ENCODE measurements at regions not wholly inside any gene's neighbourhood (a gene's known extent, or its start where the extent isn't known, plus 50 kb on each side); places are given as distances from the start of the nearest gene placed in this dataset.

DNA sequence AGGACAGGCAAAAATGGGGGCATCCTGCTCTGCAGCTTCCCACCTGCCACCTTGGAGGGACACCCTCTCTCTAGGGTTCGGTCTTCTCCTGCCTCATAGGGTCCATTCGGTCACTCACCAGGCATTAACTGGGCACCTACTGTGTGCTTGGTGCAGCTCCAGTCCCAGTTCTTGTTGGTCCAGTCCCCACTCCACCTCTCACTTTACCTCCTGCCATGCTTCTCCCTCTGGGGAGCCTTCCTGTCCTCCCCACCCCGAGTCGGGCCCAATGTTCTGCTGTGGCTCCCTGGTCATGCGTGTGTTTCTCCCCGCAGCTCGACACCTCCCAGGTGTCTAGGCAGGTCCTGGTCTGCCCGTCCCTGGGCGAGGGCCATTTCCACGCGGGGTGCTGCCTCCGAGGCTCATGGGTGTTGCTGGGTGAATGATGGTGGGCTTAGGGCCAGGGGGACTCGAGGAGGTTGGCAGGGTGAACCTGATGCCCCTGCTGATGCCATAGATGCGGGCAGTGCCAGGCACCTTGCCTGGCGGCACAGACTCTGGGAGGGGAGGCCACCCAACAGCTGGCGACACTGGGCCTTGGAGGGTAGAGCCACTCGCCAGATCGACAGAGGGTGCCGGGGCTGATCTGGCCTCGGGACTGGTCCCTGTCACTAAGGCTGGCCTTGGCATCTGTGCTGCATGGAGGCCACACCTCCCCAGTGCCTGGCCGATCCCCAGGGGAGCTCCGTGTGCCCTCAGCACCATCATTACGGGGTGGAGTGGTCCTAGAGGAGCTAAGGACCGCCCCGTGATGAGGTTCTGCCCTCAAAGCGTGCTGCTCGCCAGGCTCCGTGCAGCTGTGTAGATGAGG is 66.0 kb upstream of the RNU6ATAC start:
- H3K4me3 ChIP-seq (ENCODE audit: low read length) = no peak overlapping the region
- peaks cover 9% of the 10 kb centered on the region for H3K4me1 ChIP-seq (ENCODE audit: control insufficient read depth, insufficient read depth, low read length)
- no peak overlapping the region for H3K9ac ChIP-seq (ENCODE audit: low read depth, low read length)
- peaks cover 67% of the 10 kb centered on the region for H3K27me3 ChIP-seq (ENCODE audit: control insufficient read depth, insufficient read depth, low read length)
- no peak overlapping the region for H3K4me2 ChIP-seq (ENCODE audit: low read length)
- H3K36me3 ChIP-seq (ENCODE audit: insufficient read depth, low read length) = no peaks in the 10 kb centered on the region
- no peaks in the 10 kb centered on the region for H3K9me3 ChIP-seq (replicated peaks; ENCODE audit: low read length)

DNA sequence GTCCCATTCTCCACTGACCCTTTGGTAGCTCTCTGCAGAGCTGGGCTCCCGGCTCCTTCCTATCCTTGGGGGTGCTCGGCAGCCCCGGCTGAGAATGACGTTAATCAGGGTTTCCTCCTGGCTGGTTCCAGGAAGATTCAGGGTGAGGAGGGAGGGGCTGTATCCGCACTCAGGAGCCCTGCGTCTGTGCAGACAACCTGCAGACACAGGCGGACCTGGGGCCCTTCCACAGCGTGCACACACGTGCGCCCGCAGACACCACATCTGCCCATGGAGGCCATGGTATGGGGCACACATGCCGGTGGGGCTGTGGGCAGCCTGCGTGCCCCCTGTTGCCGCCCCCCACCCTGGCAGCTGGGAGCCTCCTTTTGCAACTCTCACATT is 66.6 kb upstream of the RNU6ATAC start:
- Histone ChIP-seq H3K27me3 (ENCODE audit: control insufficient read depth, insufficient read depth, low read length) (peaks cover 61% of the 10 kb centered on the region), H3K4me1 (ENCODE audit: control insufficient read depth, insufficient read depth, low read length) (peaks cover 12% of the 10 kb centered on the region), H3K9ac (ENCODE audit: low read depth, low read length) (no peak overlapping the region), H3K4me3 (ENCODE audit: low read length) (no peak overlapping the region), H3K9me3 (replicated peaks; ENCODE audit: low read length) (no peaks in the 10 kb centered on the region), H3K36me3 (ENCODE audit: insufficient read depth, low read length) (no peaks in the 10 kb centered on the region), H3K4me2 (ENCODE audit: low read length) (peak overlapping the region; percentile 55)

DNA sequence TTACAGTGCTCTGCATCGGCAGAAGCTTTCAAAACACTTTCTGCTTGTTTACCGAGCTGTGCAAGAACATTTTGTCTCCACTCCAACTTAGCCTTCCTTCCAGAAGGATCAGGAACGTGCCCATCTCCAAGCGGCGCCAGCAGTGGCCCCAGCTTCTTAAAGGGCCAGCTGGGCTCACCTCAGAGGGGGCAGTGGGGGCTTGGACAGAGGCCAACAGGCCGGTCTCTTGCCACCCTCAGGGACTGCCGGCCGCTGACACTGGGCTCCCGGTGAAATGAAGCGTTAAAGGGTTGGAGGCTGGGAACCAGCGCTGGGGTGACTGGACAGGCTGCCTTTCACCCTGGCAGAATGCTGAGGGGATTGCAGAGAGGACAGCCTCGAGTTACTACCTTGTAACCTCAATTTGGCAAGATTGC is 67.0 kb upstream of the RNU6ATAC start:
- Histone ChIP-seq H3K9ac (ENCODE audit: low read depth, low read length) (no peak overlapping the region), H3K4me1 (ENCODE audit: control insufficient read depth, insufficient read depth, low read length) (peaks cover 16% of the 10 kb centered on the region), H3K27me3 (ENCODE audit: control insufficient read depth, insufficient read depth, low read length) (peaks cover 60% of the 10 kb centered on the region)

DNA sequence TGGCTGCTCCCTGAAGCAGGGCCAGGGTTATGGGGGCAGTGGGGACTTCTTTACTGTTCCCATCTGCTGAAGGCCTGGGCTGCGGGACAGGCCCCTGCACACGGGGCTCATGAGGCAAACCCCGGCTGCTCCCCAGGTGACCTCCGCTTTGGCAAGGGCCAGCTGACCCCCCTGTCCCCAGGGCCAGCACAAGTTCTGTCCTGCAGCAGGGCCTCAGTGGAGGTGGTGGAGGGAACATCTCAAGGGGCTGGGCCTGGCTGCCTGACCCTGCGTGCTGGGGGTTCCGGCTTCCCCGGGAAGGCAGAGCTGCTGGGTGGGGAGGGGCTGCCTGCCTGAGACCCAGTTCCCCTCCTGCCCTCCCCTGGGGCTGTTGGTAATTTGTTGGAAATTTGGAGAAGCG is 67.4 kb upstream of the RNU6ATAC start:
- Histone ChIP-seq H3K9me3 (replicated peaks; ENCODE audit: low read length) (no peaks in the 10 kb centered on the region), H3K4me2 (ENCODE audit: low read length) (no peak overlapping the region), H3K4me1 (ENCODE audit: control insufficient read depth, insufficient read depth, low read length) (peaks cover 20% of the 10 kb centered on the region), H3K36me3 (ENCODE audit: insufficient read depth, low read length) (no peaks in the 10 kb centered on the region), H3K4me3 (ENCODE audit: low read length) (no peak overlapping the region), H3K9ac (ENCODE audit: low read depth, low read length) (no peak overlapping the region), H3K27me3 (ENCODE audit: control insufficient read depth, insufficient read depth, low read length) (peaks cover 56% of the 10 kb centered on the region)

More for the DNA sequence above, 67.0 kb upstream of the RNU6ATAC start:
- Histone ChIP-seq H3K4me2 (ENCODE audit: low read length) (peak overlapping the region; percentile 55), H3K36me3 (ENCODE audit: insufficient read depth, low read length) (no peaks in the 10 kb centered on the region), H3K9me3 (replicated peaks; ENCODE audit: low read length) (no peaks in the 10 kb centered on the region), H3K4me3 (ENCODE audit: low read length) (no peak overlapping the region)

DNA sequence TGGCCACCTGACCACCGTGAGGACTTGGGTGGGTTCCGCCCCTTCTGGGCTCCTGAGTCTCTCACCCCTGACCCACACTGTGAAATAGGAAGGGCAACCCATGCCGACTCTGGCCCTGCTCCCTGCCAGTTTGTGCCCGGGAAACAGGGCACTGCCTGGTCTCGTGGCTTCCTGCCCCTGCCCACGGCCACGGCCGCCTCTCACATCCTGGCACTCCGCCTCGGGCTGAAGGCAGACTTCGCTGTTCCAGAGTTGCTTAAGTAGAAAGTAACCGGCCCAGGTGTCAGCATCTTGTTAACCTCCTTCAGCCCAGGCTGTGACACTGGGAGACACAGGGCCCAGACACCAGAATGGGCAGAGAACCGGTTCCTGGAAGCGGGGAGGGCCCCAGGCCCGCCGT is 68.7 kb upstream of the RNU6ATAC start:
- H3K9me3 ChIP-seq (replicated peaks; ENCODE audit: low read length) = no peaks in the 10 kb centered on the region
- peaks cover 52% of the 10 kb centered on the region for H3K27me3 ChIP-seq (ENCODE audit: control insufficient read depth, insufficient read depth, low read length)
- no peaks in the 10 kb centered on the region for H3K36me3 ChIP-seq (ENCODE audit: insufficient read depth, low read length)
- H3K9ac ChIP-seq (ENCODE audit: low read depth, low read length) = no peak overlapping the region
- H3K4me3 ChIP-seq (ENCODE audit: low read length) = no peak overlapping the region
- peaks cover 22% of the 10 kb centered on the region for H3K4me1 ChIP-seq (ENCODE audit: control insufficient read depth, insufficient read depth, low read length)
- H3K4me2 ChIP-seq (ENCODE audit: low read length) = no peak overlapping the region

DNA sequence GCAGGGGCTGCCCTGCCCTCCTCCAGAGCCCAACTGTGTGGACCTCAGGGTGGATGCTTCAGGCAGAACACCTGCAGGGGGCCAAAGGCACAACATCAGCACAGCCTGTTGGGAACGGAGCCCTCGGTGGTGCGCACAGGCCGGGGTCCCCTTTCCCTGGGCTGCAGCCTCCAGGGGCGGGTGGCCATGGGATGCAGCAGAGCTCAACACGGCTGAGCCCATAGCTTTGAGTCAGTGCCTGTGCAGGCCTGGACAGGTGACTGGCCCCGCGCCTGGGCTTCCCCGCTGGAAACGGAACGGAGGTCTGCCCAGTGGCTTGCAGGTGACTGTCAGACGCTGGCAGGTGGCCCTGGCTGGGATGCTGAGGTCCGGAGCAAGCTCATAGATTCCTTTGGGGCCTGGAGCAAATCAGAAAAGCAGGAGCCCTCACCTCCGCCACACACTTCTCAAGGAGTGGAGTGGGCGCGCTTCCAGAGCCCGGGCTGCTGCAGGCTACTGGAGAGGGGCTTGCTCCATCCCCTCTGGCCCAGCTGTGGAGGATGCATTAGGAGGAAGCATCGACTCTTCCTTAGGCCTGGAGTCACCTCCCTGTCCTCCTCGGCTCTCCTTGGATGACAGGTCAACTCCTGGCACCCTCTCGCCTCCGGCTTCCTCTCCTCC is 69.8 kb upstream of the RNU6ATAC start:
- Histone ChIP-seq H3K9ac (ENCODE audit: low read depth, low read length) (no peak overlapping the region), H3K9me3 (replicated peaks; ENCODE audit: low read length) (no peaks in the 10 kb centered on the region), H3K4me2 (ENCODE audit: low read length) (no peak overlapping the region), H3K27me3 (ENCODE audit: control insufficient read depth, insufficient read depth, low read length) (peaks cover 52% of the 10 kb centered on the region), H3K36me3 (ENCODE audit: insufficient read depth, low read length) (no peaks in the 10 kb centered on the region), H3K4me3 (ENCODE audit: low read length) (no peak overlapping the region), H3K4me1 (ENCODE audit: control insufficient read depth, insufficient read depth, low read length) (peaks cover 22% of the 10 kb centered on the region)

DNA sequence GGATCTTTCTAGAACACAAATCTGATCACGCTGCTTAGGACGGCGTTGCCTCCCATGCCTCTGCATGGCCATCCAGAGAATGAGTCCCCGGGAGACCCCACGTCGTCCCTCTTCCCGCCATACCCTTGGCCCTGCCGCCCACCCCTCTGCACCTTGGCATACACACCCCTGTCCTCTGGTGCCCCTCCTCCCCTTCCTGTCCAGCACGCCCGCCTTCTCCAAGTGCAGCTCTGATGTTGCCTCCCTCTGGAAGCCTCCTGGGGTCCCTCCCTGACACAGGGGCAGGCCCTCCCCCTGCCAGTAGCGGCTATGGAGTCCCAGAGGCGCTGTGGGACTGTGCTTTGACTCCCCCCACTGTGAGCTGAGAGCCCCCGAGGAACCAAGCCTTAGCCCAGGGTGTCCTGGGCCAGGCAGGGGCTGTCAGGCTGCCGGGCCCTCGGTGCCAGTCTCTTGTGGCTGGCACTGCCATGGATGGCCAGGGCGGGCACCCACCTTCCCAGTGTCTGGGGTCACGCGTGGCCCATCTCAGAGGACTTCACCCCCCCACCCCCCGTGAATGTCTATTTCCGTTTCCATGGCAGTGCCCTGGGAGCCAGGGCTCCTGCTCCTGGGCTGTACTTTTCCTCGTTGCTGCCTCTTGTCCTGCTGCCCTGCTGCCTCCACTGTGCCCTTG is 70.5 kb upstream of the RNU6ATAC start:
- Histone ChIP-seq H3K4me1 (ENCODE audit: control insufficient read depth, insufficient read depth, low read length) (peaks cover 22% of the 10 kb centered on the region), H3K36me3 (ENCODE audit: insufficient read depth, low read length) (no peaks in the 10 kb centered on the region), H3K4me3 (ENCODE audit: low read length) (no peak overlapping the region), H3K9ac (ENCODE audit: low read depth, low read length) (no peak overlapping the region), H3K4me2 (ENCODE audit: low read length) (no peak overlapping the region), H3K27me3 (ENCODE audit: control insufficient read depth, insufficient read depth, low read length) (peaks cover 49% of the 10 kb centered on the region), H3K9me3 (replicated peaks; ENCODE audit: low read length) (no peaks in the 10 kb centered on the region)

DNA sequence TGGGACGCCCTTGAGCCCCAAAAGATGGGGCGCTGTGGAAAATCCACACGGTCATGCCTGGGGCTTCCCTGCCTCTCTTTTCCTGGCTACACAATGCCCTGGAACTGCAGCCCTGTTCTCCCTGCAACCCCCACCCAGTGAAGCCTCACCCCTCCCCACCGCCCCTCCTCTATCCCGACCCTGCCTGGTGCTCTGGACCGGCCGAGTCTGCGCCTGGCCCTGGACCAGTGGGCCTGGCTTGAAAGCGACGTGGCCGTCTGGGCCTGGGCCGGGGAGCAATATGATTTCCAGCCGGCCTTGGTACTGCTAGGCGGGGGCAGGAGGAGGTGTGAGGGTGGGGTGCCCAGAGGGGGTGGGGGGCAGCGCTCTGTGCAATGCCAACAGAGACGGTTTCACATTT is 71.0 kb upstream of the RNU6ATAC start:
- Histone ChIP-seq H3K36me3 (ENCODE audit: insufficient read depth, low read length) (no peaks in the 10 kb centered on the region), H3K27me3 (ENCODE audit: control insufficient read depth, insufficient read depth, low read length) (peaks cover 44% of the 10 kb centered on the region), H3K4me3 (ENCODE audit: low read length) (no peak overlapping the region), H3K9me3 (replicated peaks; ENCODE audit: low read length) (no peaks in the 10 kb centered on the region), H3K4me1 (ENCODE audit: control insufficient read depth, insufficient read depth, low read length) (peaks cover 22% of the 10 kb centered on the region), H3K9ac (ENCODE audit: low read depth, low read length) (no peak overlapping the region), H3K4me2 (ENCODE audit: low read length) (no peak overlapping the region)

DNA sequence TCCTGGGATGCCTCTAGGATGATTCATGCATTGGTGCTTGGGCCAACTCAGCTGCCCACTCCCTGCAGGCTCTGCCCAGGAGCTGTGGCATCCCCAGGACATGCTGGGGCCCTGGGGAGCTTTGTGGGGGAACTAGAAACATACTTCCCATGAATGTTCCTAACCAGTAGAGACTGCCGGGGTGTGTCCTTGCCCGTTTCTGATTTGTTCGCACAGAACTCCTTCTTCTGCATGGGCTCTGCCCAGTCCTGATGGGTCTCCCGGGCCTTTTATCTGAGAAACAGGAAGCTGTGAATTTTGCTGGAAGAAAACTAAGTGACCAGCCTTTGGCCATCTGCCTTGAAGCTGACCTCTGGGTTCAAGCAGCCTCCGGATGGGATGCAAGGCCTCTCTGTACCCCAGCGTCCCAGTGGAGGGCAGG is 71.6 kb upstream of the RNU6ATAC start:
- no peak overlapping the region for H3K4me2 ChIP-seq (ENCODE audit: low read length)
- no peak overlapping the region for H3K4me3 ChIP-seq (ENCODE audit: low read length)
- H3K9ac ChIP-seq (ENCODE audit: low read depth, low read length) = no peak overlapping the region
- H3K9me3 ChIP-seq (replicated peaks; ENCODE audit: low read length) = no peaks in the 10 kb centered on the region
- peaks cover 21% of the 10 kb centered on the region for H3K4me1 ChIP-seq (ENCODE audit: control insufficient read depth, insufficient read depth, low read length)
- peaks cover 38% of the 10 kb centered on the region for H3K27me3 ChIP-seq (ENCODE audit: control insufficient read depth, insufficient read depth, low read length)
- no peaks in the 10 kb centered on the region for H3K36me3 ChIP-seq (ENCODE audit: insufficient read depth, low read length)

DNA sequence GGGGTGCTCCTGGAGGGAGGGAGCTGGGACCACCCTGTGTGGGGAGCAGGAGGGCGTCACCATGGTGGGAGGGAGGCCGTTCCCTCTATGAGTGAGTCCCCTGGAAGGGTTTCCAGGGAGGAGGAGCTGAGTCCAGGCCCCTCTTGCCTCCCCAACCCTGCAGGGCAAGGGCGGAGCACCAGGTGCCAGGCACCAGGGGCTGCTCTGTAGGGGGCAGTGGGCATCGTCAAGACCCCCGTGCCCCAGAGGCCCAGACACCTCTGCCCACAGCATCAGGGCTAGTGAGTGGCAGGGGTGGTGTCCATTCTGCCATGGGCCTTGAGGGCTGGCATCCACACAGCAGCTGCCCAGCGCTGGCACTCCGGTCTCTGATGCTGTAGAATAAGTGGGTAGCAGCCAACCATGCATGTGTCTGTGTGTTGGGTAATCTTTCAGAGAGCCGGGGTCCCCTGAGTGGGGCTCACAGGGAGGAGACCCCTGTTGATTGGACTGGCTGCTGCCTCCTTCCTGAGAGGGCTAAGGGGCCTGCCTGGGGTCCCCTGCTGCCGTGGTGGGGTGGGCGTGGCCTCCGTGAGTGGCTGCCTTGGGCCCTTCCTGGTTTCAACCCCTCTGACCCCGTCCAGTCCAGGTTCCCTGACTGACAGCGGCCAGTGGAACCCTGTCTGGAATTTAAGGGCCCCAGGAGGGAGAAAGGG is 72.7 kb upstream of the RNU6ATAC start:
- no peaks in the 10 kb centered on the region for H3K9me3 ChIP-seq (replicated peaks; ENCODE audit: low read length)
- H3K4me2 ChIP-seq (ENCODE audit: low read length) = no peak overlapping the region
- H3K9ac ChIP-seq (ENCODE audit: low read depth, low read length) = no peak overlapping the region
- H3K36me3 ChIP-seq (ENCODE audit: insufficient read depth, low read length) = no peaks in the 10 kb centered on the region
- no peak overlapping the region for H3K4me3 ChIP-seq (ENCODE audit: low read length)
- peaks cover 34% of the 10 kb centered on the region for H3K27me3 ChIP-seq (ENCODE audit: control insufficient read depth, insufficient read depth, low read length)
- H3K4me1 ChIP-seq (ENCODE audit: control insufficient read depth, insufficient read depth, low read length) = peaks cover 13% of the 10 kb centered on the region

DNA sequence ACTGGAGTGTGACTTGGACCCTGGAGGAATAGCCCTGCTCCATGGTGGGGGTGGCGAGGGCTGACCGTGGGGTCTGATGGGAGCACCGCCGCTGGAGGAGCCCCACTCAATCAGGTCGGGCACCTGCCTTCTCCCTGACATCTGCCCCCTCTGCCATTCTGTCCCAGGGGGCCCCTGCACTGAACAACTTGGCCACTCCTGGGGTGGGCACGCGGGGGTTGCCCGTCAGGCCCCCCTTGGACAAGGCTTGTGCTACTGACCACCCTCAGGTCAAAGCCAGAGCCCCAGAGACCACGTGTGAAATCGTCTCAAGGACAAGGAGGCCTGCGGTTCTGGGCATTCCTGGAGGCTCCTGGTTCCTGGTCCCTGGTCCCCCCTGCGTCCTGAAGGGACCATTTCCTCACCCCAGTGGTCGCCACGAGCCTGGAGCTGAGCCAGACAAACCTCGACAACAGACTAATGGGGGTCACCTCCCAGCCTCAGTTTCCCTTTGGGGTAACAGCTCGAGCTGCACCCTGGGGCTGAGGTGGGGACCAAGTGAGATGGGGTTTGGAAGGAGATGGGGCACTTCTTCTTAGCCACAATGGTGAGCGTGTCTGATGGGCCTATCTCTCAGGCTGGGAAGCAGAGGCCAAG is 73.4 kb upstream of the RNU6ATAC start:
- no peaks in the 10 kb centered on the region for H3K9me3 ChIP-seq (replicated peaks; ENCODE audit: low read length)
- H3K4me3 ChIP-seq (ENCODE audit: low read length) = no peak overlapping the region
- H3K36me3 ChIP-seq (ENCODE audit: insufficient read depth, low read length) = no peaks in the 10 kb centered on the region
- H3K4me2 ChIP-seq (ENCODE audit: low read length) = no peak overlapping the region
- H3K4me1 ChIP-seq (ENCODE audit: control insufficient read depth, insufficient read depth, low read length) = peaks cover 13% of the 10 kb centered on the region
- H3K9ac ChIP-seq (ENCODE audit: low read depth, low read length) = no peak overlapping the region
- H3K27me3 ChIP-seq (ENCODE audit: control insufficient read depth, insufficient read depth, low read length) = peaks cover 35% of the 10 kb centered on the region
